ENCODE measurements at regions not wholly inside any gene's neighbourhood (a gene's known extent, or its start where the extent isn't known, plus 50 kb on each side); places are given as distances from the start of the nearest gene placed in this dataset.

GRCh38 chr9:106669835-106670234 lies 193.1 kb upstream of the ZNF462 start:
- H3K4me1 ChIP-seq (ENCODE audit: control insufficient read depth in 2 of 3, insufficient read depth in 2 of 3, low read depth in 1 of 3, low read length in 3 of 3) = no peaks in the 10 kb centered on the region
- no peaks in the 10 kb centered on the region for H3K36me3 ChIP-seq (ENCODE audit: control insufficient read depth in 2 of 3, insufficient read depth in 3 of 3, low read length in 3 of 3)
- no peak overlapping the region for H3K4me3 ChIP-seq (ENCODE audit: low read length in 3 of 3)
- H3K27me3 ChIP-seq (ENCODE audit: control insufficient read depth, insufficient read depth, low read length) = no peaks in the 10 kb centered on the region
- FAIRE-seq = no peak
- H3K9ac ChIP-seq (ENCODE audit: low read length in 3 of 3) = no peak overlapping the region
- TF ChIP-seq CTCF (IDR thresholded peaks at IDR 0.05; ENCODE audit: borderline replicate concordance, extremely low read depth, insufficient read depth) = no peak
- intact Hi-C loops (cut with DNase I) = no loop called here
- DNase-seq = no peak
- no peaks in the 10 kb centered on the region for H3K9me3 ChIP-seq (ENCODE audit: control insufficient read depth in 2 of 3, insufficient read depth in 1 of 3, low read length in 3 of 3)
- H3K27ac ChIP-seq (ENCODE audit: low read depth in 2 of 2, low read length in 2 of 2) = no peak overlapping the region

GRCh38 chr9:106670418-106670817 lies 192.5 kb upstream of the ZNF462 start:
- Histone ChIP-seq H3K27ac (ENCODE audit: low read depth in 2 of 2, low read length in 2 of 2) (no peak overlapping the region), H3K9ac (ENCODE audit: low read length in 3 of 3) (no peak overlapping the region), H3K4me1 (ENCODE audit: control insufficient read depth in 2 of 3, insufficient read depth in 2 of 3, low read depth in 1 of 3, low read length in 3 of 3) (no peaks in the 10 kb centered on the region), H3K9me3 (ENCODE audit: control insufficient read depth in 2 of 3, insufficient read depth in 1 of 3, low read length in 3 of 3) (no peaks in the 10 kb centered on the region), H3K36me3 (ENCODE audit: control insufficient read depth in 2 of 3, insufficient read depth in 3 of 3, low read length in 3 of 3) (no peaks in the 10 kb centered on the region), H3K4me3 (ENCODE audit: low read length in 3 of 3) (no peak overlapping the region), H3K27me3 (ENCODE audit: control insufficient read depth, insufficient read depth, low read length) (no peaks in the 10 kb centered on the region)
- FAIRE-seq = no peak
- DNase-seq = no peak
- no peak for TF ChIP-seq CTCF (IDR thresholded peaks at IDR 0.05; ENCODE audit: borderline replicate concordance, extremely low read depth, insufficient read depth)
- intact Hi-C loops (cut with DNase I) = no loop called here

GRCh38 chr9:106675780-106676179 lies 187.2 kb upstream of the ZNF462 start:
- Histone ChIP-seq H3K4me1 (ENCODE audit: control insufficient read depth in 2 of 3, insufficient read depth in 2 of 3, low read depth in 1 of 3, low read length in 3 of 3) (no peaks in the 10 kb centered on the region), H3K36me3 (ENCODE audit: control insufficient read depth in 2 of 3, insufficient read depth in 3 of 3, low read length in 3 of 3) (no peaks in the 10 kb centered on the region), H3K9me3 (ENCODE audit: control insufficient read depth in 2 of 3, insufficient read depth in 1 of 3, low read length in 3 of 3) (no peaks in the 10 kb centered on the region), H3K4me3 (ENCODE audit: low read length in 3 of 3) (no peak overlapping the region), H3K9ac (ENCODE audit: low read length in 3 of 3) (no peak overlapping the region), H3K27me3 (ENCODE audit: control insufficient read depth, insufficient read depth, low read length) (no peaks in the 10 kb centered on the region), H3K27ac (ENCODE audit: low read depth in 2 of 2, low read length in 2 of 2) (no peak overlapping the region)
- no peak for DNase-seq
- TF ChIP-seq CTCF (IDR thresholded peaks at IDR 0.05; ENCODE audit: borderline replicate concordance, extremely low read depth, insufficient read depth) = no peak
- no peak for FAIRE-seq
- intact Hi-C loops (cut with DNase I) = no loop called here

DNA sequence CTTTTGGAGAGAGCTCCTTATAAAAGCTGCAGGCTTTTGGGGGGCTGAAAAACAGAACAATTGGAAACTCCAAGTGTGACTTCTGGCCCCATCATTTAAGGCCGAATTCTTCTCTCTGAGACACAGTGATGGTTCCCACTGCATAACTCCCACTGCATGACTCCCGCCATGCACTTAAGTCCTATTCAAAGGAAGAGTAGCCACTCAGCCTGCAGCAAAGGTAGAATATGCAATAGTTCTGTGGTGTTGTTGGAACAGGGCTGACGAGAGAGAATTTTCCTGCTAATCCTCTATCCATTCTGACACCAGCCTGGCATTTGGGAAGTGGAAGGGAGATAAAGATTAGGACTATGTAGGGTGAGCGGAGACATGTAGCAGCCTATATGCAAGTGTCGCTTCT lies 185.6 kb upstream of the ZNF462 start:
- Histone ChIP-seq H3K9ac (ENCODE audit: low read length in 3 of 3) (no peak overlapping the region), H3K27ac (ENCODE audit: low read depth in 2 of 2, low read length in 2 of 2) (no peak overlapping the region), H3K4me1 (ENCODE audit: control insufficient read depth in 2 of 3, insufficient read depth in 2 of 3, low read depth in 1 of 3, low read length in 3 of 3) (no peaks in the 10 kb centered on the region), H3K9me3 (ENCODE audit: control insufficient read depth in 2 of 3, insufficient read depth in 1 of 3, low read length in 3 of 3) (no peaks in the 10 kb centered on the region), H3K4me3 (ENCODE audit: low read length in 3 of 3) (no peak overlapping the region), H3K27me3 (ENCODE audit: control insufficient read depth, insufficient read depth, low read length) (no peaks in the 10 kb centered on the region), H3K36me3 (ENCODE audit: control insufficient read depth in 2 of 3, insufficient read depth in 3 of 3, low read length in 3 of 3) (no peaks in the 10 kb centered on the region)
- intact Hi-C loops (cut with DNase I) = no loop called here
- FAIRE-seq (no peak), DNase-seq (no peak)
- TF ChIP-seq CTCF (IDR thresholded peaks at IDR 0.05; ENCODE audit: borderline replicate concordance, extremely low read depth, insufficient read depth) = no peak

All from kidney (tissue), 13 donors.